Activated CD4-positive, alpha-beta T cell treated with anti-CD3 and anti-CD28 coated beads for 36 hours (primary cell): ENCODE measurements at regions not wholly inside any gene's neighbourhood (a gene's known extent, or its start where the extent isn't known, plus 50 kb on each side); places are given as distances from the start of the nearest gene placed in this dataset.
A peak's percentile ranks its signal among the peaks of the same experiment; 100 is the strongest.
"Not testable (repeated sequence)": the region's sequence is repeated elsewhere in the genome, so short reads cannot be mapped to it uniquely, and the experiment has no call there.

Experiments used
- ATAC-seq: fragments of 200-7000 bp; cut with Tn5 transposase; one replicate; pipeline ENCODE4 v1.10.0; 2021; ENCODE audit warnings: mild to moderate bottlenecking, moderate library complexity
- CTCF ChIA-PET: fragments of 350-600 bp; sonication (Branson Sonifier 250); formaldehyde crosslinking; loops from one replicate; lab custom pipeline; 2021; ENCODE audit warnings: antibody characterized with exemption; lab: Charles Lee
- POLR2A ChIA-PET: fragments of 350-600 bp; sonication (Branson Sonifier 250); formaldehyde crosslinking; loops from one replicate; lab custom pipeline; 2021; ENCODE audit warnings: antibody characterized with exemption, inconsistent platforms; lab: Charles Lee
- DNase-seq: peaks from one replicate; pipeline ENCODE4 v3.0.0-alpha.2; 2020
- H3K27ac Mint-ChIP-seq: one replicate; pipeline ENCODE4 v1.8.0; 2021; ENCODE audit warnings: mixed read lengths
- H3K27me3 Mint-ChIP-seq: one replicate; pipeline ENCODE4 v1.8.0; 2021; ENCODE audit warnings: mixed read lengths
- H3K36me3 Mint-ChIP-seq: one replicate; pipeline ENCODE4 v1.8.0; 2021; ENCODE audit warnings: low read depth, mixed read lengths
- H3K4me1 Mint-ChIP-seq: one replicate; pipeline ENCODE4 v1.8.0; 2021; ENCODE audit warnings: mixed read lengths
- H3K4me3 Mint-ChIP-seq: one replicate; pipeline ENCODE4 v1.8.0; 2021; ENCODE audit warnings: mild to moderate bottlenecking, moderate library complexity, mixed read lengths
- H3K9me3 Mint-ChIP-seq: one replicate; pipeline ENCODE4 v1.8.0; 2021; ENCODE audit warnings: low read depth, mixed read lengths
- intact Hi-C, 2 experiments: fragments of 100-400 bp; cut with DNase I in 1 of 2; cut with micrococcal nuclease in 1 of 2; formaldehyde crosslinking; loops; one replicate each; pipeline versions ENCODE4 v1.14.2 to v1.15.1; 2022 to 2024; cut with DNase I, micrococcal nuclease

DNA sequence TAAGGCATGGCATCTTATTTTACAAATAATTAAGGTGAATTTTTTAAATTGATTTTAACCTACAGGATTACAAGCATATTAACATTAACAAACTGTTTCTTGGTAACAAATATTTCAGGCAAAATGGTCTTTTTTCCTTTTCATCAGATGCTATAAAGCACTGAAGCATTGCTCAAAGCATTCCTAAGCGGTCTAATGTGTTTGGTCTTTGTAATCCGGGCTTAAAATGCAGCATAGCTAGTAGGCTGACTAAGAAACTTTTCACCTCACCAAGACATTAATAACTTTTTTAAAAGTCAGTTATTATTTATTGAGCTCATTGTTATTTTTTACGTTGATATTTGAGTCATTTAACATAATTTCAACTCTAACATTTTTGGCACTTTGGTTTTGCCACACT is 538.8 kb upstream of the SLC39A10 start:
- no peak for ATAC-seq
- ChIA-PET CTCF (no interaction called here), POLR2A (no interaction called here)
- no peak overlapping the region for H3K27ac Mint-ChIP-seq
- H3K4me1 Mint-ChIP-seq: no peaks in the 10 kb centered on the region
- no peak overlapping the region for H3K4me3 Mint-ChIP-seq
- H3K36me3 Mint-ChIP-seq: no peaks in the 10 kb centered on the region
- intact Hi-C loops: no loop called here
- DNase-seq: no peak
- H3K27me3 Mint-ChIP-seq: no peaks in the 10 kb centered on the region
- H3K9me3 Mint-ChIP-seq: no peaks in the 10 kb centered on the region

DNA sequence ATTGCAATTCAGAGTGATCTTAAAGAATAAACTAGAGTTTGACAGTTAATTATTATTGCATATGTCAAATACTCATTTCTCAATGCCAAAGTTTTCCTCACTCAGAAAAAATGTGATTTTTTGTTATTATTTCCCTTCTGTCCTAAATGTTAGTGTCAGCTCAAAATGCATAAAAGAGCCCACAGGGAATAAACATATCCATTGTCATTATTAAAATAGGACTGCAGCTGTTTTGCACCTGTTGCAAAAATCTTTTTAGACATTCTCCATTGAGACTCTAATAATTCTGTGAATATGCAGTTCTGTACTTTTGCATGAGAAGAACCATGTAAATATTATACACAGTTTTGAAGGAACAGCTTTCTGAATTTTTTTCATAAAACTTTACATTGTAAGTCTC is 540.0 kb upstream of the SLC39A10 start:
- ChIA-PET POLR2A (no interaction called here), CTCF (no interaction called here)
- DNase-seq (no peak), ATAC-seq (no peak)
- H3K4me3 Mint-ChIP-seq: no peak overlapping the region
- peaks cover 1% of the 10 kb centered on the region for H3K9me3 Mint-ChIP-seq
- H3K27ac Mint-ChIP-seq: no peak overlapping the region
- no peaks in the 10 kb centered on the region for H3K4me1 Mint-ChIP-seq
- intact Hi-C loops: no loop called here
- H3K27me3 Mint-ChIP-seq: no peaks in the 10 kb centered on the region
- H3K36me3 Mint-ChIP-seq: no peaks in the 10 kb centered on the region

DNA sequence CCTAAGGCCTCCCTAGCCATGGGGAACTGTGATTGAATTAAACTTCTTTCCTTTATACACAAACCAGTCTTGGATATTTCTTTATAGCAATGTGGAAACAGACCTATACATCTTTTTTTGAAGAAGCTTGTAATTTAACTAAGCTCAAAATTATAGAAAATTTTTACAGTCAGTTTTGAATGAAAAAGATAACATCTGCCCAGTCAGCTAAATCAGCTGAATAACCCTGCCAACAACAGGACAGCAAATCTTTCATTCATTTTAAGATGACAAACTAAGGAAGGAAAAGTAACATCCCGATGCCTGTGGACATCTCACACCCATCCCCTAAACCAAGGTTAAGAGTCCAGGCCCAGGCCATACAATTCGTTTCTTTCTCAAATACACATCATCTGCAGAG is 541.3 kb upstream of the SLC39A10 start:
- CTCF ChIA-PET: no interaction called here
- intact Hi-C loops: no loop called here
- ATAC-seq: no peak

DNA sequence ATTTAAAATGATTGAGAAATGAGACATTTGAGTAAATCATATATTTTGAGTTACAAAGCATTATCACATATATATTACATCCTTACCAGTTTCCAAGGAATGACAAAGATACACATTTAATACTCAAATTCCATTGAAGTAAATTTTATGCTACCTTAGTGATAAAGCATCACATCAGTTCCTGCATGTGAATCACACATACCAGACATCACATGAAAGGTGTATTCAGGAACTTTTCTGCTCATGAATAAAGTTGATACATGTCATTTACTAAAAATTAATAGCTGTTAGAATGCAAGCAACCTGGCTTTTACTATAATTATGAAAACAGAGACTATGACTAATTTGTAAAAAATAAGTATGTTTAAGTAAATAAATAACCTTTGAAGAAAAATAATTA is 548.8 kb upstream of the SLC39A10 start:
- H3K27me3 Mint-ChIP-seq: no peaks in the 10 kb centered on the region
- H3K4me1 Mint-ChIP-seq: no peaks in the 10 kb centered on the region
- no peak overlapping the region for H3K4me3 Mint-ChIP-seq
- intact Hi-C loops: no loop called here
- ChIA-PET POLR2A (no interaction called here), CTCF (interaction anchor here (0.6 to 0.7 kb wide), 2 partner anchors 245 to 343 kb away, joined by 3 to 4 read pairs; no protein-coding TSS in a partner anchor)
- H3K36me3 Mint-ChIP-seq: no peaks in the 10 kb centered on the region
- DNase-seq (no peak), ATAC-seq (no peak)
- no peak overlapping the region for H3K27ac Mint-ChIP-seq
- peaks cover 1% of the 10 kb centered on the region for H3K9me3 Mint-ChIP-seq

More for the DNA sequence above, 541.3 kb upstream of the SLC39A10 start:
- Mint-ChIP-seq H3K36me3 (no peaks in the 10 kb centered on the region), H3K9me3 (peaks cover 1% of the 10 kb centered on the region), H3K27ac (no peak overlapping the region), H3K4me3 (no peak overlapping the region), H3K4me1 (no peaks in the 10 kb centered on the region), H3K27me3 (no peaks in the 10 kb centered on the region)
- no peak for DNase-seq
- POLR2A ChIA-PET: no interaction called here

DNA sequence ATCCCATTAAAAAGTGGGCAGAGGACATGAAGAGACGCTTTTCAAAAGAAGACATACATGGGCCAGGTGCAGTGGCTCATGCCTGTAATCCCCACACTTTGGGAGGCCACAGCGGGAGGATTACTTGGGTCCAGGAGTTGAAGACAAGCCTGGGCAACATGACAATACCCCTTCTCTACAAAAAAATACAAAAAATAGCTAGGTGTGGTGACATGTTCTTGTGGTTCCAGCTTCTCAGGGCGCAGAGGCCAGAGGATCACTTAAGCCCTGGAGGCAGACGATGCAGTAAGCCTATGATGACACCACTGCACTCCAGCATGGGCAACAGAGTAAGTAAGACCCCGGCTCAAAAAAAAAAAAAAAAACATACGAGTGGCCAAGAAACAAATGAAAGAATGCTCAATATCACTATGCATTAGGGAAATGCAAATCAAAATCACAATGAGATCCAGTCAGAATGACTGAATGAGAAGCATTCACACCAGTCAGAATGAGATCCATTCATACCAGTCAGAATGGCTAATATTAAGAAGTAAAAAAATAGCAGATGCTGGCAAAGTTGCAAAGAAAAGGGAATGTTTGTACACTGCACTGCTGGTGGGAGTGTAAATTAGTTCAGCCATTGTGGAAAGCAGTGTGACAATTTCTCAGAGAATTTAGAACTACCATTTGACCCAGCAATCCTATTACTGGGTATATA is 550.2 kb upstream of the SLC39A10 start:
- intact Hi-C loops: no loop called here

DNA sequence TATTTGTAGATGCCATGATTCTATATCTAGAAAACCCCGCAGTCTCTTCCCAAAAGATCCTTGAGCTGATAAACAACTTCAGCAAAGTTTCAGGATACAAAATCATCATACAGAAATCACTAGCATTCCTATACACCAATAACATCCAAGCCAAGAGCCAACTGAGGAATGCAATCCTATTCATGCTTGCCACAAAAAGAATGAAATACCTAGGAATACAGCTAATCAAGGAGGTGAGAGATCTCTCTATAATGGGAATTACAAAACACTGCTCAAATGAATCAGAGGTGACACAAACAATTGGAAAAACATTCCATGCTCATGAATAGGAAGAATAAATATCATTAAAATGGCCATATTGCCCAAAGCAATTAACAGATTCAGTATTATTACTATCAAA is 551.4 kb upstream of the SLC39A10 start:
- no peaks in the 10 kb centered on the region for H3K9me3 Mint-ChIP-seq
- H3K4me1 Mint-ChIP-seq: no peaks in the 10 kb centered on the region
- ChIA-PET CTCF (interaction anchor here (0.8 to 1.4 kb wide), 2 partner anchors 34 to 782 kb away, joined by 3 read pairs; no protein-coding TSS in a partner anchor), POLR2A (no interaction called here)
- intact Hi-C loops: no loop called here
- DNase-seq (no peak), ATAC-seq (no peak)
- H3K27ac Mint-ChIP-seq: no peak overlapping the region
- H3K4me3 Mint-ChIP-seq: no peak overlapping the region
- peaks cover 2% of the 10 kb centered on the region for H3K27me3 Mint-ChIP-seq
- H3K36me3 Mint-ChIP-seq: no peaks in the 10 kb centered on the region

More for the DNA sequence above, 550.2 kb upstream of the SLC39A10 start:
- H3K36me3 Mint-ChIP-seq: no peaks in the 10 kb centered on the region
- ATAC-seq (no peak), DNase-seq (no peak)
- H3K9me3 Mint-ChIP-seq: no peaks in the 10 kb centered on the region
- no peaks in the 10 kb centered on the region for H3K27me3 Mint-ChIP-seq
- POLR2A ChIA-PET: no interaction called here
- no peak overlapping the region for H3K4me3 Mint-ChIP-seq
- CTCF ChIA-PET: interaction anchor here (1.4 kb wide), 1 partner anchor 33 kb away, joined by 3 read pairs; no protein-coding TSS in a partner anchor
- H3K4me1 Mint-ChIP-seq: no peaks in the 10 kb centered on the region
- no peak overlapping the region for H3K27ac Mint-ChIP-seq

DNA sequence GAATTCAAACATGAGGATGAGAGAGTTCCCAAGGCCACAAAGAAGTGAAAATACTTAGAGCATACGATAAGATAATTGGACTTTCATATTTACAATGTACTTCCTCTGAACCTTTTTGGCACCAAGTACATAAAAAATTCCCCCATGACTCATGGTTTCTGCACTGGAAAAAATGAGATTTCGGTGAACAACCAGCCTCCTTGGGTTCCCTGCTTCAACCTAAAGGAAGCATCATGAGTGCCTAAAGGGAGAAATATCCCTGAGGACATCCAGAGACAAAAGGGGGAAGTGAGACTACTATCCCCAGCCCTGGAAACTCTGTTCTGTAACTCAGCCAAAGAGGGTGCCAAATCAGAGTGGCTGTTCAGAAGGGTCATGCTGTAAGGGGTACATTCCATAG is 562.7 kb upstream of the SLC39A10 start:
- Mint-ChIP-seq H3K4me3 (no peak overlapping the region), H3K27me3 (peaks cover 1% of the 10 kb centered on the region), H3K4me1 (no peaks in the 10 kb centered on the region), H3K9me3 (no peaks in the 10 kb centered on the region), H3K27ac (no peak overlapping the region), H3K36me3 (no peaks in the 10 kb centered on the region)
- DNase-seq (peak; percentile 5), ATAC-seq (no peak)
- intact Hi-C loops: no loop called here
- ChIA-PET CTCF (no interaction called here), POLR2A (no interaction called here)

DNA sequence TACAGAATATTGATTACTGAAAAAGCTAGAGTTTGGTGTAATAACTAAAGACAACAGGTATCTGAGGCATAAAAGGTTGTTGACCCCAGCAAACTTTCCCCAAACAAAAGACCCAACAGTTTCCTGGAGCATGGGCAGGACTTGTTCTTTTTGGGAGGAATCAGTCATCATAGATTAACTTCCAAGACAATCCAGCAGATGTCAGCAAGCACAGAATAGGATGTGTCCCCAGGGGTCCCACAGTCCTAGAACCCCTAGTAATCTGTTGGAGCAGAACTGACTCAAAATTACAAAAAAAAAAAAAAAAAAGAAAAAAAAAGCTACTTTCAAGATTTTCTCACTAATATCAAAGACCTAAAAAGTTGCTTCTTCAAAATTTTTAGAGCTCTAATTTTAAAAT is 564.7 kb upstream of the SLC39A10 start:
- ATAC-seq (no peak), DNase-seq (no peak)
- Mint-ChIP-seq H3K36me3 (no peaks in the 10 kb centered on the region), H3K4me3 (no peak overlapping the region), H3K4me1 (no peaks in the 10 kb centered on the region), H3K9me3 (no peaks in the 10 kb centered on the region), H3K27ac (no peak overlapping the region), H3K27me3 (peaks cover 1% of the 10 kb centered on the region)
- ChIA-PET POLR2A (interaction anchor here (0.5 kb wide), 1 partner anchor 219 kb away, joined by 5 read pairs; no protein-coding TSS in a partner anchor), CTCF (interaction anchor here (0.6 kb wide), 1 partner anchor 918 kb away, joined by 3 read pairs; no protein-coding TSS in a partner anchor)
- intact Hi-C loops: no loop called here

DNA sequence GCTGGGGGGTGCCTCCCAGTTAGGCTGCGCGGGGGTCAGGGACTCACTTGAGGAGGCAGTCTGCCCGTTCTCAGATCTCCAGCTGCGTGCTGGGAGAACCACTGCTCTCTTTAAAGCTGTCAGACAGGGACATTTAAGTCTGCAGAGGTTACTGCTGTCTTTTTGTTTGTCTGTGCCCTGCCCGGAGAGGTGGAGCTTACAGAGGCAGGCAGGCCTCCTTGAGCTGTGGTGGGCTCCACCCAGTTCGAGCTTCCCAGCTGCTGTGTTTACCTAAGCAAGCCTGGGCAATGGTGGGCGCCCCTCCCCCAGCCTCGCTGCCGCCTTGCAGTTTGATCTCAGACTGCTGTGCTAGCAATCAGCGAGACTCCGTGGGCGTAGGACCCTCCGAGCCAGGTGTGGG is 584.2 kb upstream of the SLC39A10 start:
- ATAC-seq, H3K27ac Mint-ChIP-seq, H3K36me3 Mint-ChIP-seq, H3K9me3 Mint-ChIP-seq, H3K4me1 Mint-ChIP-seq, H3K27me3 Mint-ChIP-seq, DNase-seq, intact Hi-C loops, CTCF ChIA-PET, H3K4me3 Mint-ChIP-seq, POLR2A ChIA-PET: not testable (repeated sequence)

DNA sequence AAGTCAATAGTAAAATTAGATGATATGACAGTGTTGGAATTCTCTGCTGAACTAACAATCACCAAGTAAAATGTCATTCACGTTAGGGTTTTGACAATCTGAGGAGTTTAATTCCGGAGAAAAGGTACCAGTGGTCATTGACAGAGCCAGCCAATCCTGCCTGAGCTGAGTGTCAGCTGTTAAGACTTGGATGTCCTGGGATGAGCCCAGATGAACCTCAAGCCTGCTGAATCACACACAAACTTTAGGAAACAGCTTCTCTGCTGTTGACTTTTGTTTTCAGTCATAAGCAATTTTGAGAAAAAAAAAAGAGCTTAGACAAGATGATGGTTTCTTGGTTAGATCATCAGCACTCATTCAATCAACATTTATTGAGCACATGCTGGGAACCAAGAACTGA is 600.0 kb upstream of the SLC39A10 start:
- Mint-ChIP-seq H3K9me3 (no peaks in the 10 kb centered on the region), H3K36me3 (no peaks in the 10 kb centered on the region), H3K27ac (no peak overlapping the region), H3K4me3 (no peak overlapping the region), H3K4me1 (no peaks in the 10 kb centered on the region), H3K27me3 (no peaks in the 10 kb centered on the region)
- CTCF ChIA-PET: interaction anchor here (0.7 kb wide), 1 partner anchor 41 kb away, joined by 4 read pairs; no protein-coding TSS in a partner anchor
- ATAC-seq (no peak), DNase-seq (no peak)
- intact Hi-C loops: no loop called here
- POLR2A ChIA-PET: no interaction called here

DNA sequence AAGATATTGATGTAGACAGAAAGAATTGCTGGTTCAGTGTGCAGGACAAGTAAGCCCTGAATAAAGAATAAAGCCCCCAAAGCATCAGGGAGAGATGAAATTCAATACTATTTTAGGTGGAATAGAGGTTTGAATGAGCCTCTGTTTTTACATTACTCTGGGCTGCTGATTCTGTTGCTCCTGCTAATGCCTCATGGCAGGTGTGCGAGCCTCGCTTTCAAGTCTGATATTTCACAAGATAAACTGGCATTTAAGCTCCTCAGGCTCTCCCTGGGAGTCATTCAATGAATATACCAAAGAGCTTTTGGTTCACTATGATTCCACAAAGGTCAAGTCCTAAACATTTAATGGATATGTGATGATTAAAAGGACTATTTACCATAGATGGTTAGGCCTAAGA is 601.0 kb upstream of the SLC39A10 start:
- no peak overlapping the region for H3K27ac Mint-ChIP-seq
- intact Hi-C loops: no loop called here
- H3K9me3 Mint-ChIP-seq: no peaks in the 10 kb centered on the region
- H3K4me1 Mint-ChIP-seq: no peaks in the 10 kb centered on the region
- no peak for DNase-seq
- no peaks in the 10 kb centered on the region for H3K36me3 Mint-ChIP-seq
- ChIA-PET CTCF (no interaction called here), POLR2A (no interaction called here)
- H3K4me3 Mint-ChIP-seq: no peak overlapping the region
- no peaks in the 10 kb centered on the region for H3K27me3 Mint-ChIP-seq
- ATAC-seq: no peak

DNA sequence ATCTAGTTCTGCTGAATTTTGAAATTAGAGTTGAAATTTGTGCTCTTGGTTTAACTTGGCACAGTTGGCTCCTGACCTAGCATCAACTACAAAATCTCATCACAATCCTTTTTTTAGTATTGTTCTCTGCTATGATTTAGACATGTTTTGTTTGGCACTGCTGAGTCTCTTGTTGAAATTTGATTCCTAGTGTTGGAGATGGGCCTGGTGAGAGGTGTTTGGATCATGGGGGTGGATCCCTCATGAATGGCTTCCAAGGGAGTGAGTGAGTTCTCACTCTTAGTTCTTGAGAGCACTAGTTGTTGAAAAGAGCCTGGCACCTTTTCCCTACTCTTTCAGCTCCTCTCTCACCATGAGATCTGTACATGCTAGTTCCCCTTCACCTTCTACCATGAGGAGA is 605.6 kb upstream of the SLC39A10 start:
- ATAC-seq (no peak), DNase-seq (no peak)
- intact Hi-C loops: no loop called here
- Mint-ChIP-seq H3K27me3 (no peaks in the 10 kb centered on the region), H3K4me3 (no peak overlapping the region), H3K4me1 (peaks cover 3% of the 10 kb centered on the region), H3K27ac (no peak overlapping the region), H3K36me3 (no peaks in the 10 kb centered on the region), H3K9me3 (no peaks in the 10 kb centered on the region)
- POLR2A ChIA-PET: no interaction called here
- CTCF ChIA-PET: interaction anchor here (1.1 kb wide), 1 partner anchor 609 kb away, joined by 3 read pairs; no protein-coding TSS in a partner anchor
